Central memory CD8-positive, alpha-beta T cell (primary cell): ENCODE measurements at regions not wholly inside any gene's neighbourhood (a gene's known extent, or its start where the extent isn't known, plus 50 kb on each side); places are given as distances from the start of the nearest gene placed in this dataset.
"Not testable (repeated sequence)": the region's sequence is repeated elsewhere in the genome, so short reads cannot be mapped to it uniquely, and the experiment has no call there.

ENCODE experiments used
- ATAC-seq: fragments of 150-1000 bp; cut with Tn5 transposase; replicated peaks from 2 replicates; pipeline ENCODE4 v1.10.0; 2022; ENCODE audit warnings: mild to moderate bottlenecking, moderate FRiP score, moderate number of reproducible peaks; ENCODE audit not compliant: poor library complexity, severe bottlenecking; ENCODE audit errors: extremely low read depth
- DNase-seq, 2 donors: peaks; one replicate each; pipeline ENCODE4 v3.0.0; 2021; ENCODE audit warnings: low spot score in 2 of 2
- H3K27ac Mint-ChIP-seq: one replicate; pipeline ENCODE4 v1.8.0; 2022; ENCODE audit warnings: low read depth, mild to moderate bottlenecking, moderate library complexity, mixed read lengths
- H3K27me3 Mint-ChIP-seq: one replicate; pipeline ENCODE4 v1.8.0; 2022; ENCODE audit warnings: mixed read lengths
- H3K36me3 Mint-ChIP-seq: one replicate; pipeline ENCODE4 v1.8.0; 2022; ENCODE audit warnings: mild to moderate bottlenecking, moderate library complexity, mixed read lengths; ENCODE audit not compliant: insufficient read depth
- H3K4me1 Mint-ChIP-seq: one replicate; pipeline ENCODE4 v1.8.0; 2022; ENCODE audit warnings: mixed read lengths
- H3K4me3 Mint-ChIP-seq: one replicate; pipeline ENCODE4 v1.8.0; 2022; ENCODE audit warnings: mild to moderate bottlenecking, moderate library complexity, mixed read lengths
- H3K9me3 Mint-ChIP-seq: one replicate; pipeline ENCODE4 v1.8.0; 2022; ENCODE audit warnings: mixed read lengths

DNA sequence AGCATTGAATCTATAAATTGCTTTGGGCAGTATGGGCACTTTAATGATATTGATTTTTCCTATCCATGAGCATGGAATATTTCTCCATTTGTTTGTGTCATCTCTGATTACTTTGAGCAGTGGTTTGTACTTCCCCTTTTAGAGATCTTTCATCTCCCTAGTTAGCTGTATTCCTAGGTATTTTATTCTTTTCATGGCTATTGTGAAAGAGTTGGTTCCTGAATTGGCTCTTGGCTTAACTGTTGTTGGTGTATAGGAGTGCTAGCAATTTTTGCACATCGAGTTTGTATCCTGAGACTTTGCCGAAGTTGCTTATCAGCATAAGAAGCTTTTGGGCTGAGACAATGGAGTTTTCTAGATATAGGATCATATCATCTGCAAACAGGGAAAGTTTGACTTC is 50.2 kb upstream of the NEIL3 start:
- H3K27ac Mint-ChIP-seq, ATAC-seq, H3K4me3 Mint-ChIP-seq, H3K4me1 Mint-ChIP-seq, H3K9me3 Mint-ChIP-seq, DNase-seq, H3K36me3 Mint-ChIP-seq: not testable (repeated sequence)
- peaks cover 12% of the 10 kb centered on the region for H3K27me3 Mint-ChIP-seq
